ENCODE measurements at regions not wholly inside any gene's neighbourhood (a gene's known extent, or its start where the extent isn't known, plus 50 kb on each side); places are given as distances from the start of the nearest gene placed in this dataset.

DNA sequence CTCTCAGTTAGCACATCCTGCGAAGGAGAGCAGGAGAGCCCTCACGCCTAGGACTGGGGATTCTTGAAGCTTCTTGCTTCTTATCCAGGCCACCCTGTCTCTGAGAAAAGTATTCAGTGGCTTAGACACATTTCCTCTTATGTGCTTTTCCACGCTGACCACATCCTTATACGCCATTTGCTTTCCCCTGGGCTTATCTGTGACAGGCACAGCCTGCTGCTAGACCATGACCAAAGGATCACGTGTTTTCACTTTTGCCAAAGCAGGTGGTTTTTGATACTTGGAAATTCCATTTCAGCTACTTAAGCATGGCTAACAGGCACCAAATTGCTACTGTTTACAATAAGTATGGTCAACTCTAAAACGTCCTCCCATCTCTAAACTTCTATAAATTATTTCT lies 587.4 kb downstream of the AACS start:
- intact Hi-C loops (cut with micrococcal nuclease), result no loop called here
- TF ChIP-seq, protein P1, sequence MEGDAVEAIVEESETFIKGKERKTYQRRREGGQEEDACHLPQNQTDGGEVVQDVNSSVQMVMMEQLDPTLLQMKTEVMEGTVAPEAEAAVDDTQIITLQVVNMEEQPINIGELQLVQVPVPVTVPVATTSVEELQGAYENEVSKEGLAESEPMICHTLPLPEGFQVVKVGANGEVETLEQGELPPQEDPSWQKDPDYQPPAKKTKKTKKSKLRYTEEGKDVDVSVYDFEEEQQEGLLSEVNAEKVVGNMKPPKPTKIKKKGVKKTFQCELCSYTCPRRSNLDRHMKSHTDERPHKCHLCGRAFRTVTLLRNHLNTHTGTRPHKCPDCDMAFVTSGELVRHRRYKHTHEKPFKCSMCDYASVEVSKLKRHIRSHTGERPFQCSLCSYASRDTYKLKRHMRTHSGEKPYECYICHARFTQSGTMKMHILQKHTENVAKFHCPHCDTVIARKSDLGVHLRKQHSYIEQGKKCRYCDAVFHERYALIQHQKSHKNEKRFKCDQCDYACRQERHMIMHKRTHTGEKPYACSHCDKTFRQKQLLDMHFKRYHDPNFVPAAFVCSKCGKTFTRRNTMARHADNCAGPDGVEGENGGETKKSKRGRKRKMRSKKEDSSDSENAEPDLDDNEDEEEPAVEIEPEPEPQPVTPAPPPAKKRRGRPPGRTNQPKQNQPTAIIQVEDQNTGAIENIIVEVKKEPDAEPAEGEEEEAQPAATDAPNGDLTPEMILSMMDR (IDR thresholded peaks at IDR 0.05), result no peak
- no peak for TF ChIP-seq EZH2 (IDR thresholded peaks at IDR 0.05; ENCODE audit: borderline replicate concordance, insufficient read depth, low read depth, low read length, poor library complexity, severe bottlenecking)
- no peak overlapping the region for H3K27ac Mint-ChIP-seq
- no peak overlapping the region for H2AFZ ChIP-seq (ENCODE audit: insufficient read depth, low read depth, low read length, poor library complexity, severe bottlenecking)
- H3K79me2 ChIP-seq (ENCODE audit: control insufficient read depth, insufficient read depth, low read length), result no peaks in the 10 kb centered on the region
- DNase-seq (no peak), ATAC-seq (ENCODE audit: low read depth) (no peak)
- H3K9ac ChIP-seq (ENCODE audit: low read length), result no peak overlapping the region
- H3K4me1 Mint-ChIP-seq, result no peaks in the 10 kb centered on the region
- no peaks in the 10 kb centered on the region for H3K4me1 ChIP-seq (ENCODE audit: control insufficient read depth in 2 of 2, insufficient read depth in 2 of 2, low read length in 2 of 2)
- CTCF ChIA-PET, result no interaction called here
- H3K36me3 ChIP-seq (replicated peaks in 1 of 2; ENCODE audit: control extremely low read depth in 1 of 2, control insufficient read depth in 1 of 2, extremely low read depth in 1 of 2, insufficient read depth in 2 of 2, low read length in 1 of 2), result no peaks in the 10 kb centered on the region
- WGBS (ENCODE audit: insufficient coverage), result 17% methylated on average over 5 of the region's 6 CpGs
- H3K4me2 ChIP-seq (replicated peaks; ENCODE audit: low read depth, low read length, poor library complexity, severe bottlenecking), result no peak overlapping the region
- no peak overlapping the region for H3K4me3 ChIP-seq (ENCODE audit: control extremely low read depth in 1 of 5, extremely low read depth in 1 of 5, insufficient read depth in 1 of 5, low read depth in 2 of 5, low read length in 4 of 5)
- POLR2A ChIA-PET, result no interaction called here
- H3K27ac ChIP-seq (ENCODE audit: low read length in 2 of 2), result no peak overlapping the region
- H3K9me3 ChIP-seq (ENCODE audit: control extremely low read depth in 1 of 3, control insufficient read depth in 2 of 3, insufficient read depth in 1 of 3, low read length in 2 of 3), result peaks cover 0 to 7% (median 0%) of the 10 kb centered on the region in 3 donors
- no peaks in the 10 kb centered on the region for H3K27me3 Mint-ChIP-seq
- no peaks in the 10 kb centered on the region for H4K20me1 ChIP-seq (ENCODE audit: control insufficient read depth, insufficient read depth, low read length, poor library complexity, severe bottlenecking)
- no peak overlapping the region for H3K4me3 Mint-ChIP-seq
- no peaks in the 10 kb centered on the region for H3K27me3 ChIP-seq (replicated peaks in 1 of 4; ENCODE audit: control extremely low read depth in 1 of 4, control insufficient read depth in 3 of 4, insufficient read depth in 4 of 4, low read length in 3 of 4)
- H3K9me3 Mint-ChIP-seq (ENCODE audit: insufficient read depth), result peaks cover 3% of the 10 kb centered on the region

GRCh38 chr12:125657681-125658080 lies 592.4 kb downstream of the AACS start:
- H3K4me2 ChIP-seq (replicated peaks; ENCODE audit: low read depth, low read length, poor library complexity, severe bottlenecking), result no peak overlapping the region
- DNase-seq, result no peak
- intact Hi-C loops (cut with micrococcal nuclease), result no loop called here
- H3K4me1 ChIP-seq (ENCODE audit: control insufficient read depth in 2 of 2, insufficient read depth in 2 of 2, low read length in 2 of 2), result no peaks in the 10 kb centered on the region
- TF ChIP-seq EZH2 (IDR thresholded peaks at IDR 0.05; ENCODE audit: borderline replicate concordance, insufficient read depth, low read depth, low read length, poor library complexity, severe bottlenecking), result no peak
- TF ChIP-seq, protein P1 (IDR thresholded peaks at IDR 0.05), result no peak
- no peak overlapping the region for H3K27ac Mint-ChIP-seq
- no peaks in the 10 kb centered on the region for H3K27me3 Mint-ChIP-seq
- ATAC-seq (ENCODE audit: low read depth), result no peak
- no peaks in the 10 kb centered on the region for H3K9me3 ChIP-seq (ENCODE audit: control extremely low read depth in 1 of 3, control insufficient read depth in 2 of 3, insufficient read depth in 1 of 3, low read length in 2 of 3)
- H2AFZ ChIP-seq (ENCODE audit: insufficient read depth, low read depth, low read length, poor library complexity, severe bottlenecking), result no peak overlapping the region
- ChIA-PET CTCF (no interaction called here), POLR2A (no interaction called here)
- H4K20me1 ChIP-seq (ENCODE audit: control insufficient read depth, insufficient read depth, low read length, poor library complexity, severe bottlenecking), result no peaks in the 10 kb centered on the region
- H3K27ac ChIP-seq (ENCODE audit: low read length in 2 of 2), result no peak overlapping the region
- no peaks in the 10 kb centered on the region for H3K79me2 ChIP-seq (ENCODE audit: control insufficient read depth, insufficient read depth, low read length)
- H3K9ac ChIP-seq (ENCODE audit: low read length), result no peak overlapping the region
- H3K4me3 ChIP-seq (ENCODE audit: control extremely low read depth in 1 of 5, extremely low read depth in 1 of 5, insufficient read depth in 1 of 5, low read depth in 2 of 5, low read length in 4 of 5), result no peak overlapping the region
- no peaks in the 10 kb centered on the region for H3K36me3 ChIP-seq (replicated peaks in 1 of 2; ENCODE audit: control extremely low read depth in 1 of 2, control insufficient read depth in 1 of 2, extremely low read depth in 1 of 2, insufficient read depth in 2 of 2, low read length in 1 of 2)
- WGBS (ENCODE audit: insufficient coverage), result 73% methylated on average over 3 of the region's 3 CpGs
- H3K4me1 Mint-ChIP-seq, result no peaks in the 10 kb centered on the region
- no peaks in the 10 kb centered on the region for H3K27me3 ChIP-seq (replicated peaks in 1 of 4; ENCODE audit: control extremely low read depth in 1 of 4, control insufficient read depth in 3 of 4, insufficient read depth in 4 of 4, low read length in 3 of 4)
- H3K9me3 Mint-ChIP-seq (ENCODE audit: insufficient read depth), result peaks cover 3% of the 10 kb centered on the region
- no peak overlapping the region for H3K4me3 Mint-ChIP-seq

All from B cell (primary cell).